Mesodermal cell (in vitro differentiated cells): ENCODE measurements at regions not wholly inside any gene's neighbourhood (a gene's known extent, or its start where the extent isn't known, plus 50 kb on each side); places are given as distances from the start of the nearest gene placed in this dataset.
"Not testable (repeated sequence)": the region's sequence is repeated elsewhere in the genome, so short reads cannot be mapped to it uniquely, and the experiment has no call there.

Source experiments
- H3K27ac ChIP-seq: 2 replicates; pipeline ENCODE4 v1.7.0; 2013; ENCODE audit warnings: mild to moderate bottlenecking, low read depth, low read length, moderate library complexity; ENCODE audit not compliant: severe bottlenecking
- H3K36me3 ChIP-seq: 2 replicates; pipeline ENCODE4 v1.7.1; 2013; ENCODE audit warnings: mild to moderate bottlenecking, low read length, moderate library complexity; ENCODE audit not compliant: control insufficient read depth, insufficient read depth
- H3K4me1 ChIP-seq: one replicate; pipeline ENCODE4 v1.7.1; 2013; ENCODE audit warnings: mild to moderate bottlenecking, low read length; ENCODE audit not compliant: insufficient read depth, control insufficient read depth, poor library complexity, severe bottlenecking
- H3K4me3 ChIP-seq: 2 replicates; pipeline ENCODE4 v1.7.0; 2013; ENCODE audit warnings: low read length, control low read depth, mild to moderate bottlenecking; ENCODE audit not compliant: insufficient read depth, poor library complexity, severe bottlenecking; ENCODE audit errors: extremely low read depth
- H3K9me3 ChIP-seq: 2 replicates; pipeline ENCODE4 v1.7.1; 2013; ENCODE audit warnings: mild to moderate bottlenecking, low read length, moderate library complexity; ENCODE audit not compliant: control insufficient read depth
- WGBS, 2 experiments: methylation state at CpG; one replicate each; pipeline ENCODE4 v1.1.5; 2013; ENCODE audit warnings: missing lambda C conversion rate in 2 of 2; ENCODE audit not compliant: insufficient coverage in 2 of 2; 5-methylcytosine and 5-hydroxymethylcytosine counted together

DNA sequence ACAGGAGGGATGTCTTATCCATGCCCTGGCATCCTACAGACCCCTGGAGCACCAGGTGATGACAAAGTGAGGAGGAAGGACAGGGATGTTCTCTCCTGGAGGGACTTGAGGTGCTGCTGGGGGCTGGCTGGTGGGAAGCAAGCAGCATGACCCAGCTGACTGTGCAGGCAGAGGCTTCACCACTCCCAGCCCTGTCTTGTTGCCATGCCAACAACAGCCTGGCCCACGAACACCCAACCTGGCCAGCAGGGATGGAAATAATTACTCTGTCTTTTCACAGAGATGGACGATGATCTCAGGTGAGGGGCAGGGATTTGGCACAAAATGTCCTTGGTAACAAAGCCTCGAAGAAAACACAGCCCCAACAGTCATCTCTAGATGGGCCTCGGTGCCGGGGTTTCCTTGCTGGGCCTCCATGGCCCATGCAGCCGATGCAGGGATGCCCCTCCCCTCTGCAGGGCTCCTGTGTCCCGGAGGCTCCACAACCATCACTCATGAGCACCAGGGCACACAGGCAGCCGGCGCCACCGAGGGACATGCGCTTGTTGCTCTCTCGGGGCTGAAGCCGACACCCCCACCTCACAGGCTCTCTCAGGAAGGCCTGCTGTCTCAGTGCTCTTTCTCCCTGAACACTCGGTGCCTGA, 205.5 kb downstream of the BANP start:
- not testable (repeated sequence) for H3K9me3 ChIP-seq, H3K36me3 ChIP-seq, H3K4me3 ChIP-seq, H3K4me1 ChIP-seq, H3K27ac ChIP-seq
- 76 to 92% methylated on average over 2 to 3 of the region's 14 CpGs for WGBS, 2 experiments

DNA sequence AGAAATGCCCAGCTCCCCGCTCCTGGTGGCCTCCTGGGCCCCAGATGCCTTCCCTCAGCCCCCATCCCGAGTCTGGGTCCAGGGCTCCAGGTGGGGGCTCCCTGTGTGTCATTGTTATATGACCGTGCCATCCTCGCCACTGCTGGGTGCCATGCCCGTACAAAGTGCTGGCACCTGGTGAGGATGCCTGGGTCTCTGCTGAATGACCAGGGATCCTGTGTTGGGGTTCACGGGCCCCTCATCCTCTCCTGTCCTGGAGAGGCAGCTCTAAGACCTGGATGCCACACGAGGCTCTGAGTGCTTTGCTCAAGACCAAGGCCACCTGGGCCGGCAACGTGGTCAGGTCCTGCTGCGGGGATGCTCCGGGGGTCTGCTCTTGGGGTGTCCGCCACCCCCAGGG, 206.5 kb downstream of the BANP start:
- H3K27ac ChIP-seq, H3K36me3 ChIP-seq, H3K4me1 ChIP-seq, H3K9me3 ChIP-seq, H3K4me3 ChIP-seq: not testable (repeated sequence)
- WGBS, 2 experiments = 83 to 93% methylated on average over 1 to 3 of the region's 12 CpGs

DNA sequence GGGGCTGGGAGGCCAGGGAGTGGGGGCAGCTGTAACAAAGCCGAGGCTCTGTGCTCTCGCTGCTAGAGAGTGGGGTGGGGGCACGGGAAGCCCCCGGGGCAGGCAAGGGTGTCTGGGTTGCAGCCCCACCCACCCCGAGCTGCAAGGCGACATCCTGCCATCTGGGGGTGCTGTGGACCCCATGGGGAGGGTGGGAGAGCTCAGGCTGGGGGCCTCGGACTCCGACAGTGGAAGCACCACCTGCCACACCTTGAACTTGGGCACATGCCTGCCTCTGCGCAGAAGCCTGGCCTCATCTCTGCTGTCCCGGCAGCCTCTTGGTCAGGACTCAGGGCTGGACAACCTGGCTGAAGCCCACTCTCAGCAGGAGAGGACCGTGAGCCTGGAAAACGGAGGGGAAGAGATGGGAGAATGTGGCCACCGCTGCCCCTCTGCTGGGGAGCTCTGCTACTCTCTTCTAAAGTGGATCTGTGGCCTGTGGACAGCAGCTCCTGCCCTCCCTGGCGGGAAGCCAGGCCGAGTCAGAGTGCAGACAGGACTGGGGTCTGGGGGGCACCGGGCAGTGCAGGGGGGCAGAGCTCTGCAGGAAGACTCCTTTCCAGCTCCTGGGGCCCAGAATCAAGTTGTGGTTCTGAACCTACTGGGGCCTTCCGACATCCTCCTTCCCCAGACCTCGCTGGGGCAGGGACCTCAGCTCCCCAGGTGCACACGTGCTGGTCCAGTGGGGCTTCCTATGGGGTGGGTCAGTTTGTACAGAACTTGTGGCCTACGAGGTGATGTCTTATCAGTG, 207.2 kb downstream of the BANP start:
- H3K9me3 ChIP-seq, H3K27ac ChIP-seq, H3K36me3 ChIP-seq, H3K4me3 ChIP-seq, H3K4me1 ChIP-seq: not testable (repeated sequence)
- 89 to 93% methylated on average over 8 to 17 of the region's 20 CpGs for WGBS, 2 experiments

DNA sequence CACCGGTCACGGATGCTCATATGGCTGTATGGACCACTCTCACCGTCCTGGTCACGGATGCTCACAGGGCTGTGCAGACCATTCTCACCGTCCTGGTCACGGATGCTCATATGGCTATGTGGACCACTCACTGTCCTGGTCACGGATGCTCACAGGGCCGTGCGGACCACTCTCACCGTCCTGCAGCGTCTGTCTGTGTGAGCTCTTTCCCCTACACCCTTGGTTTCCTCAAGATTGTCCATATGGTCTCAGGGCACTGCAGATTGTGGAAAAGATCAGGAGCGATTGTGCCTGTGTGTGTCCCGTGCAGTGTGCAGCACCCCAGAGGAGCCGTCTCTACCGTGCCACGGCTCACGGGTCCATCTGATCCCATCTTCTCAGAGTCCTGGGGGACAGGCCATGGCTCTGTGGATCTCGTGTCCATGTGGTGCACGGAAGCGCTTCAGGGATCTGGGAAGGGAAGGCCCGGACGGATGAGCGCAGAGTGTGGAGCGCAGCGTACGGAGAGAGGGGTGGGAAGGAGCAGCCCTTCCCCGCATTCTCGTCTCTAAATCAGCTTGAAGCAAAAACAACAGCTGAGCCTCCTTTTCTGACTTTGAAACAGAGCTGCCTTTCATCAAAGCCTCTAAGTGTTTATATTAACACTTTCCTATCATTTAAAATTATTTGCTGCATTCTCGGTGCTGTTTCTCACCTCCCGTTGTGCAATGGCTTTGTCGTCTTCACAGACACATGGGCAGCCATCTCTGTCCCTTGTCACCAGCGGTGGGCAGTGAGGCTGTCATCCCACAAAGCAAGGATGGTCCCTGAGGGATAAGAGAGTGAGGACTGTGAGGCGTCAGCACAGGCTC, 208.0 kb downstream of the BANP start:
- H3K36me3 ChIP-seq, H3K4me1 ChIP-seq, H3K9me3 ChIP-seq, H3K4me3 ChIP-seq, H3K27ac ChIP-seq: not testable (repeated sequence)
- WGBS, 2 experiments = 84 to 85% methylated on average over 20 to 22 of the region's 33 CpGs

DNA sequence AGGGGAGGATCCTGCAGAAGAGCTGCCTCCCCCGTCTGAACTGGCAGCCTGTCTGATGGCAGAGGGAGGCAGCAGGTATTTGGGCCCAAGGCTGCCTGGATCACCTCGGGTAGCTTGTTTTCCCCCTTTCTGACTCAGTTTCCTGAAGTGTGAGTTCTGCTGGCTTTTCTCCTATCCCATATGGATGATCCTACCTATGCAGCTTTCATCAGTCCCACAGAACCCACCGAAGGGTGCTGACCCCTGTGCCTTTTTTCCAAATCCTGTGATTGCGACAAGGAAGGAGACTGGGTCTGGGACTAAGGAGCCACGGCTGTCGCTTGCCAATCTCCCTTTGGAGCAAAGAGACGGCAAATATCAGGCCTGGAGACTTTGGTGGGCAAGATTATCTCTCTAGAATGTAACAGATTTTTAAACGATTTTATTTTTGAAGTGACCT, 208.7 kb downstream of the BANP start:
- H3K36me3 ChIP-seq, H3K27ac ChIP-seq, H3K9me3 ChIP-seq, H3K4me3 ChIP-seq, H3K4me1 ChIP-seq: not testable (repeated sequence)
- WGBS, 2 experiments = 84 to 89% methylated on average over 5 to 6 of the region's 8 CpGs

DNA sequence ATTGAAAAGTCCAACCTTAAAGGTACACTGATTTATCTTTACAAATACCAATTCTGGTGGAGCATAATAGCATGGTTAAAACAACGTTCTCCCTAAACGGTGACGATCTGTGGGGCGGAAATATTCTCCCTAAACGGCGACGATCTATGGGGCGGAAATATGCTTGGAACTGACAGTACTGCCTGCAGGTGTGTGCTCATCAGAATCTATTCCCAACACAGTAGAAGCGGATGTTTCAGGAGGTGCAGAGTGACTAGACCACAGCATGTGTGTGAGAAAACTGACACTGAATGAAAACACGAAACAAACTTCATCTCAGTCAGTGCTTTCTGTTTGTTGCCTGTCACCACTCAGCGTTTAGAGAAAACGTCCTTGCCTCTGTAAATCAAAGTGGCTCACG, 210.0 kb downstream of the BANP start:
- H3K27ac ChIP-seq, H3K4me1 ChIP-seq, H3K36me3 ChIP-seq, H3K4me3 ChIP-seq, H3K9me3 ChIP-seq: not testable (repeated sequence)
- WGBS, 2 experiments = 94 to 98% methylated on average over 8 to 11 of the region's 13 CpGs

DNA sequence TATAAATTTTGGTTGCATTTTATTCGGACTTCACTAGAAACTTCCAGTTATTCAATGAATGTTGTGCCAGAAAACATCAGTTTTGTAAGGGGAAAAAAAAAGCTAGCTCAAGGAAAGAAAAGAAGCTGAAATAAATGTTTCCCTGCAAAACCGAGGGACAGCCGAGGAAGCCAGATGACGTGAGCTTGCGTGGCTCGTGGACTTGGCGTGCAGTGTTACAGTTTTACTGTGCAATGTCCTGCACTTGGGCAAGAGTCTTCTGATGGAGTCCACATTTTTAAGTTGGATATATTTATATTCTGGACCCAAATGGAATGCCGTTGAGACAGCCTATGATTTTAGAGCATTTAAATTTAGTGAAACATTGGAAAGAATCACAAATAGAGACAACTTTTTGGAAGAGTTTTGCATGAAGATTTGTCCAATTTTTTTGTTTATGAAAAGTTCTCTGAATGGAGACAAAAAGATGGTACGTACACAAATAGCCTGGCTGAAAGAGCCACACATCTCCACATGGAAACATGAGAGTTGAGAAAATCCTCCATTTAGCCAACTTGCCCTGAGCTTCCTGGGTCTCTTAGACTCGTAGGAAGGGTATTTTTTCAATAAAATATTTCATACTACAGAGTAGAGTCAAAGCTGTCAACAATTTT, 210.5 kb downstream of the BANP start:
- H3K27ac ChIP-seq, H3K36me3 ChIP-seq, H3K9me3 ChIP-seq, H3K4me1 ChIP-seq, H3K4me3 ChIP-seq: not testable (repeated sequence)
- WGBS, 2 experiments = 92% methylated on average over 6 to 7 of the region's 10 CpGs

DNA sequence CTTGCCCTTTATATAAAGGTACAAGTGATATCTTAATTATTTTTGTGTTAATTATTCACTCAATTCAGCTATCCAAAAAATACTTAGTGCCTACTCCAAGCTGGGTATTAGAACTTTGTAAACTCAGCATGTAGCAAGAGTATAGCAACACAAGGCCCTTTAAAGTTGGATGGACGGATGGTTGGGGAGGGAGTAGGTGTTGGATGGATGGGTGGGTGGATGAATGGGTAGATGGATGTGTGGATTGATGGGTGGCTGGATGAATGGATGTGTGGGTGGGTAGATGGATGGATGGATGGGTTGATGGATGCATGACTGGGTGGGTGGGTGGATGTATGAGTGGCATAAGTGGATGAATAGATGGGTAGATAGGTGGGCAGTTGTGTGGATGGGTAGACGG, 211.5 kb downstream of the BANP start:
- not testable (repeated sequence) for H3K9me3 ChIP-seq, H3K36me3 ChIP-seq, H3K4me1 ChIP-seq, H3K27ac ChIP-seq, H3K4me3 ChIP-seq
- 100% methylated on average over 1 of the region's 2 CpGs; no CpG with 5 or more reads in 1 of the 2 experiments for WGBS, 2 experiments

DNA sequence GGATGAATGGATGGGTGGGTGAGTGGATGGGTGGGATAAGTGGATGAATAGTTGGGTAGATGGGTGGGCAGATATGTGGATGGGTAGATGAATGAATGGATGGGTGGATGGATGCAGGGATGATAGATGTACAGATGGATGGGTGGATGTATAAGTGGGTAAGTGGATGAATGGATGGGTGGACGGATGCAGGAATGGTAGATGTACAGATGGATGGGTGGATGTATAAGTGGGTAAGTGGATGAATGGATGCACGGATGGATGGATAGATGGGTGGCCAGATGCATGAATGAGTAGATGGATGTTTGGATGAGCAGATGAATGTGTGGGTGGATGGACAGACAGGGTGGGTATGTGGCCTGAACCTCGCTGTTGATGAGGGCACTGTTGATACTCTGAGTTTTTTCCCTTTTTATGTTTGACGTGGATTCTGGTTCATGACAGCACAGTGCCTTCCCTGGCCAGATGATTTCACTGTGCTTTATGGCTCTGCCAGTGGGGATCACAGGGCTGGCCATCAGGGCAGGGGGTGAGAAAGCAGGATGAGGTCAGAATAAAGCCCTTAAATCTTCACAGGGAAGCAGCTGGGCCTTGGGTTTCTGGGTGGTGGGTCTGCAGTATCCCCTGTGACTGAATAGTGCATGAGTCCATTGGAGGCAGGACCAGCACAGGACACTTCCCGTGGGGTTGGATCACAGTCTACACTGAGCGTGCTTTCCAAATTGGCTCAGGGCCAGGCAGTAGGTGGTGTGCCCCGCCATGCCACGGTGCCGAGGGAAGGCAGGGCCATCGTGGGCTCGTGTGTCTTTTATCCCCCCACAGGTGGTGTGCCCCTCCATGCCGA, 213.2 kb downstream of the BANP start:
- WGBS, 2 experiments = 80 to 85% methylated on average over 10 to 12 of the region's 12 CpGs
- H3K27ac ChIP-seq, H3K4me1 ChIP-seq, H3K36me3 ChIP-seq, H3K4me3 ChIP-seq, H3K9me3 ChIP-seq: not testable (repeated sequence)

DNA sequence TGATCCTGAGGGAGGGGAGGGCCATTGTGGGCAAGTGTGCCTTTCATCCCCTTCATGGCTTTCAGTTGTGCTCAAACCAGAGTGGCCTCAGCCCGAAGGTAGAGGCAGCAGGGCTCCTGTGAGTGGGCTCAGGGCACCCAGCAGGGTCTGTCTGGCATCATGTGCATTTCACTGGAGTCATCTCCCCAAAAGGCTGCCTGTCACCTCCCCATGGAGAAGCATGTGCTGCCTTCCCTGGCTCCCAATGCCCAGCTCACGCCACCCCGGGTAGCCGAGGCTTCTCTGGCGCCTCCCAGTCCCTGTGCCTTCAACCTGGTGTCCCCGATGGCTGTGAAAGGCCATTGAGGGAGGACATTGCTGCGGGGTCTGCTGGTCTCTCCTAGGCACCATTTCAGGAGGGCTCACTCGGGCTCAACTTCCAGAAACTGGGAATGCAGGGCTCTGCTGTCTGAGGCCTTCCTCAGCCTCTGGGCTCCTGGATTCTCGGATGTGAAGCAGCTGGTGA, 213.9 kb downstream of the BANP start:
- not testable (repeated sequence) for H3K4me3 ChIP-seq, H3K9me3 ChIP-seq, H3K36me3 ChIP-seq, H3K27ac ChIP-seq, H3K4me1 ChIP-seq
- WGBS, 2 experiments = 89 to 92% methylated on average over 5 to 9 of the region's 9 CpGs
